HEK293 (cell line): ENCODE measurements at regions not wholly inside any gene's neighbourhood (a gene's known extent, or its start where the extent isn't known, plus 50 kb on each side); places are given as distances from the start of the nearest gene placed in this dataset.

Experiments used
- CTCF ChIA-PET: fragments of 350-600 bp; formaldehyde crosslinking; extraction: SDS; loops from one replicate; lab custom pipeline; 2021; ENCODE audit warnings: antibody characterized with exemption; lab: Yijun Ruan, JAX
- POLR2A ChIA-PET: fragments of 300-600 bp; formaldehyde crosslinking; extraction: SDS; loops from one replicate; lab custom pipeline; 2020; ENCODE audit warnings: antibody characterized with exemption, inconsistent platforms; lab: Yijun Ruan, JAX
- H3K27ac ChIP-seq: fragments of 200-500 bp; sonication (Bioruptor generic); 2 replicates; pipeline ENCODE4 v1.5.1; 2014; ENCODE audit warnings: low read depth, low read length, control low read depth, inconsistent platforms; ENCODE audit errors: extremely low read depth
- H3K36me3 ChIP-seq, 2 experiments: fragments of 200-500 bp in 1 of 2; sonication (Bioruptor generic) in 1 of 2; 1 replicate in 1 of 2; 2 replicates in 1 of 2; pipeline ENCODE4 v1.5.1; 2014 to 2017; ENCODE audit warnings: inconsistent platforms in 2 of 2, low read length in 2 of 2; ENCODE audit not compliant: control insufficient read depth in 2 of 2, insufficient read depth in 1 of 2
- H3K4me1 ChIP-seq: fragments of 200-500 bp; sonication (Bioruptor generic); 2 replicates; pipeline ENCODE4 v1.5.1; 2014; ENCODE audit warnings: mild to moderate bottlenecking, low read length, inconsistent platforms; ENCODE audit not compliant: control insufficient read depth, insufficient read depth
- H3K4me3 ChIP-seq: 2 replicates; pipeline ENCODE4 v1.5.1; 2011; ENCODE audit warnings: low read depth, mild to moderate bottlenecking, control low read depth, low read length, moderate library complexity
- H3K9me3 ChIP-seq: fragments of 200-500 bp; sonication (Bioruptor generic); 2 replicates; pipeline ENCODE4 v1.5.1; 2014; ENCODE audit warnings: low read depth, low read length, inconsistent platforms; ENCODE audit not compliant: control insufficient read depth, insufficient read depth
- HOXC10 ChIP-seq: sonication (generic); formaldehyde crosslinking; IDR thresholded peaks from 2 replicates; pipeline ENCODE4 v1.8.1; 2023; ENCODE audit warnings: mild to moderate bottlenecking, missing genetic modification reagents
- KLF1 ChIP-seq: fragments of 450-650 bp; formaldehyde crosslinking; IDR thresholded peaks from 2 replicates; pipeline ENCODE4 v1.5.1; 2016; ENCODE audit warnings: missing biosample characterization, missing genetic modification characterization
- OSR2 ChIP-seq: fragments of 450-650 bp; formaldehyde crosslinking; IDR thresholded peaks from 2 replicates; pipeline ENCODE4 v1.5.1; 2016; ENCODE audit warnings: missing biosample characterization, missing genetic modification characterization
- WT1 ChIP-seq: fragments of 450-650 bp; formaldehyde crosslinking; IDR thresholded peaks from 2 replicates; pipeline ENCODE4 v1.5.1; 2016; ENCODE audit warnings: missing biosample characterization, missing genetic modification characterization
- ZBTB7A ChIP-seq: fragments of 450-650 bp; formaldehyde crosslinking; IDR thresholded peaks from 2 replicates; pipeline ENCODE4 v1.5.1; 2016; ENCODE audit warnings: low read depth, missing biosample characterization, missing genetic modification characterization
- ZFP41 ChIP-seq: fragments of 450-650 bp; formaldehyde crosslinking; IDR thresholded peaks from 2 replicates; pipeline ENCODE4 v1.5.1; 2016; ENCODE audit warnings: missing biosample characterization, missing genetic modification characterization, borderline replicate concordance
- ZNF2 ChIP-seq: fragments of 450-650 bp; formaldehyde crosslinking; IDR thresholded peaks from 2 replicates; pipeline ENCODE4 v1.5.1; 2016; ENCODE audit warnings: missing biosample characterization, missing genetic modification characterization
- ZNF211 ChIP-seq: fragments of 450-650 bp; formaldehyde crosslinking; IDR thresholded peaks from 2 replicates; pipeline ENCODE4 v1.5.1; 2016; ENCODE audit warnings: low read depth, missing biosample characterization, missing genetic modification characterization
- ZNF23 ChIP-seq: fragments of 450-650 bp; formaldehyde crosslinking; IDR thresholded peaks from 2 replicates; pipeline ENCODE4 v1.5.1; 2016; ENCODE audit warnings: missing biosample characterization, missing genetic modification characterization, borderline replicate concordance
- ZNF292 ChIP-seq: fragments of 450-650 bp; formaldehyde crosslinking; IDR thresholded peaks from 2 replicates; pipeline ENCODE4 v1.5.1; 2016; ENCODE audit warnings: low read depth, missing biosample characterization, missing genetic modification characterization, borderline replicate concordance
- ZNF416 ChIP-seq: fragments of 450-650 bp; formaldehyde crosslinking; IDR thresholded peaks from 2 replicates; pipeline ENCODE4 v1.5.1; 2016; ENCODE audit warnings: missing biosample characterization, missing genetic modification characterization
- ZNF544 ChIP-seq: fragments of 450-650 bp; formaldehyde crosslinking; IDR thresholded peaks from 2 replicates; pipeline ENCODE4 v1.5.0; 2017; ENCODE audit warnings: missing biosample characterization, missing genetic modification characterization
- ZNF548 ChIP-seq: fragments of 450-650 bp; formaldehyde crosslinking; IDR thresholded peaks from 2 replicates; pipeline ENCODE4 v1.5.1; 2016; ENCODE audit warnings: missing biosample characterization, missing genetic modification characterization
- ZNF549 ChIP-seq: fragments of 450-650 bp; IDR thresholded peaks from 2 replicates; pipeline ENCODE4 v1.5.1; 2018; ENCODE audit warnings: missing biosample characterization, missing genetic modification characterization, mild to moderate bottlenecking, inconsistent platforms, moderate library complexity
- ZNF571 ChIP-seq: fragments of 450-650 bp; formaldehyde crosslinking; IDR thresholded peaks from 2 replicates; pipeline ENCODE4 v1.5.0; 2017; ENCODE audit warnings: missing biosample characterization, missing genetic modification characterization
- ZNF654 ChIP-seq: fragments of 450-650 bp; formaldehyde crosslinking; IDR thresholded peaks from 2 replicates; pipeline ENCODE4 v1.5.1; 2016; ENCODE audit warnings: low read depth, missing biosample characterization, missing genetic modification characterization
- ZNF660 ChIP-seq: fragments of 450-650 bp; IDR thresholded peaks from 2 replicates; pipeline ENCODE4 v1.5.1; 2018; ENCODE audit warnings: missing biosample characterization, mild to moderate bottlenecking, missing genetic modification characterization
- ZSCAN23 ChIP-seq: fragments of 450-650 bp; formaldehyde crosslinking; IDR thresholded peaks from 2 replicates; pipeline ENCODE4 v1.5.1; 2016; ENCODE audit warnings: missing biosample characterization, missing genetic modification characterization
- TF ChIP-seq, protein P1 (sequence below): fragments of 450-650 bp; formaldehyde crosslinking; IDR thresholded peaks from 2 replicates; pipeline ENCODE4 v1.5.1; 2016; ENCODE audit warnings: missing biosample characterization, missing genetic modification characterization
- TF ChIP-seq, protein P2 (sequence below): sonication (generic); formaldehyde crosslinking; IDR thresholded peaks from 2 replicates; pipeline ENCODE4 v1.8.1; 2022; ENCODE audit warnings: mild to moderate bottlenecking, moderate library complexity, missing genetic modification reagents
- TF ChIP-seq, protein P3 (sequence below): fragments of 450-650 bp; formaldehyde crosslinking; IDR thresholded peaks from 2 replicates; pipeline ENCODE4 v1.5.1; 2016; ENCODE audit warnings: missing biosample characterization, missing genetic modification characterization, low read depth
- TF ChIP-seq, protein P4 (sequence below): fragments of 450-650 bp; formaldehyde crosslinking; IDR thresholded peaks from 2 replicates; pipeline ENCODE4 v1.5.1; 2016; ENCODE audit warnings: missing biosample characterization, missing genetic modification characterization, borderline replicate concordance
- TF ChIP-seq, protein P5 (sequence below): fragments of 450-650 bp; formaldehyde crosslinking; IDR thresholded peaks from 2 replicates; pipeline ENCODE4 v1.5.1; 2016; ENCODE audit warnings: missing biosample characterization, missing genetic modification characterization

DNA sequence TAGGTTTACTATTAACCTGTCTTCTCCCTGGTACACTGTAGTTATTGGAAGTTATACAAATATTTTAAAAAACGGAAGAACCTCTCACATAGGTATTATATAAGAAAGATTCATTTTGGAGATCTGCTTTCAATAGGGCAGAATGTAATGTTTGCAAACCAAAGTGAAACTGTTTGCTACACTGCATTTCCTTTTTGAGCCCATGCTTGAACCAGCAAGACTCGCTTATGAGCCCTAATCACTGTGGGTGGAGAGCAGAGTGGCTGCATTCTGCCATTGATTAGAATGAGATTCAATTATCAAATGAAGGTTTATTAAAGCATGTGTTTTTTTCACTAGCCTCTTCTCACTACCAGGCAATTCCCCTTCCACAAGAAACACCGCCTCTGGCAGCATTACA lies 589.7 kb downstream of the CDH11 start (continued):
- TF ChIP-seq ZNF660 (tag by site-specific recombination) = no peak
- no peak for TF ChIP-seq ZNF549 (tag by site-specific recombination)
- TF ChIP-seq ZFP41 (tag by site-specific recombination) = no peak
- TF ChIP-seq ZSCAN23 (tag by site-specific recombination) = no peak
- TF ChIP-seq ZNF2 (tag by site-specific recombination) = no peak
- TF ChIP-seq, protein P1, sequence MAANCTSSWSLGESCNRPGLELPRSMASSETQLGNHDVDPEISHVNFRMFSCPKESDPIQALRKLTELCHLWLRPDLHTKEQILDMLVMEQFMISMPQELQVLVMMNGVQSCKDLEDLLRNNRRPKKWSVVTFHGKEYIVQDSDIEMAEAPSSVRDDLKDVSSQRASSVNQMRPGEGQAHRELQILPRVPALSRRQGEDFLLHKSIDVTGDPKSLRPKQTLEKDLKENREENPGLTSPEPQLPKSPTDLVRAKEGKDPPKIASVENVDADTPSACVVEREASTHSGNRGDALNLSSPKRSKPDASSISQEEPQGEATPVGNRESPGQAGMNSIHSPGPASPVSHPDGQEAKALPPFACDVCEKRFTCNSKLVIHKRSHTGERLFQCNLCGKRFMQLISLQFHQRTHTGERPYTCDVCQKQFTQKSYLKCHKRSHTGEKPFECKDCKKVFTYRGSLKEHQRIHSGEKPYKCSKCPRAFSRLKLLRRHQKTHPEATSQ = no peak

DNA sequence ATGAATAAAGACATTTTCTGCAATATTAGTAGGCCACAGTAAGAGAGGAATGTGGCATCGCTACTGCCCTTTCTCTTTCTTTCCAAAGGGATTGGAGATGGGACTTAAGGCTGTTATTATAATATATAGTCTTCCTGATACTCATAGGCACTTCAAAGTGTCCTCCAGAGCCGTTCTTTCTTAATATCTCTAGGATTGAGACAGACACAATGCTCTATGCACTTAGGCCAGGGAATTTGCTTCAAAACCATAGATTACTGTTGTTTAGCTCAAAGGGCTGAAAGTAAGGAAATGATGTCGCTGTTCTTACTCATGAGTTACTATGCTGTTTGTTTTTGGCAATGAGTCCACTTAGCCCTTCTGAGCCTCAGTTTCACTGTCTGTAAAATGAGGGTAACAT lies 590.5 kb downstream of the CDH11 start:
- H3K4me3 ChIP-seq = no peak overlapping the region
- ChIA-PET POLR2A (no interaction called here), CTCF (no interaction called here)
- TF ChIP-seq, protein P2, sequence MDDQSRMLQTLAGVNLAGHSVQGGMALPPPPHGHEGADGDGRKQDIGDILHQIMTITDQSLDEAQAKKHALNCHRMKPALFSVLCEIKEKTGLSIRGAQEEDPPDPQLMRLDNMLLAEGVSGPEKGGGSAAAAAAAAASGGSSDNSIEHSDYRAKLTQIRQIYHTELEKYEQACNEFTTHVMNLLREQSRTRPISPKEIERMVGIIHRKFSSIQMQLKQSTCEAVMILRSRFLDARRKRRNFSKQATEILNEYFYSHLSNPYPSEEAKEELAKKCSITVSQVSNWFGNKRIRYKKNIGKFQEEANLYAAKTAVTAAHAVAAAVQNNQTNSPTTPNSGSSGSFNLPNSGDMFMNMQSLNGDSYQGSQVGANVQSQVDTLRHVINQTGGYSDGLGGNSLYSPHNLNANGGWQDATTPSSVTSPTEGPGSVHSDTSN (CRISPR knock-in tag) = no peak
- TF ChIP-seq ZBTB7A (tag by site-specific recombination) (no peak), ZNF548 (tag by site-specific recombination) (no peak), KLF1 (tag by site-specific recombination) (no peak), ZNF292 (tag by site-specific recombination) (no peak), HOXC10 (CRISPR knock-in tag) (no peak), ZNF571 (no peak), ZNF2 (tag by site-specific recombination) (no peak), ZNF416 (no peak), ZNF654 (no peak), ZNF544 (tag by site-specific recombination) (no peak), OSR2 (tag by site-specific recombination) (no peak), WT1 (tag by site-specific recombination) (no peak), ZNF23 (tag by site-specific recombination) (no peak), ZNF211 (tag by site-specific recombination) (no peak)
- TF ChIP-seq, protein P3, sequence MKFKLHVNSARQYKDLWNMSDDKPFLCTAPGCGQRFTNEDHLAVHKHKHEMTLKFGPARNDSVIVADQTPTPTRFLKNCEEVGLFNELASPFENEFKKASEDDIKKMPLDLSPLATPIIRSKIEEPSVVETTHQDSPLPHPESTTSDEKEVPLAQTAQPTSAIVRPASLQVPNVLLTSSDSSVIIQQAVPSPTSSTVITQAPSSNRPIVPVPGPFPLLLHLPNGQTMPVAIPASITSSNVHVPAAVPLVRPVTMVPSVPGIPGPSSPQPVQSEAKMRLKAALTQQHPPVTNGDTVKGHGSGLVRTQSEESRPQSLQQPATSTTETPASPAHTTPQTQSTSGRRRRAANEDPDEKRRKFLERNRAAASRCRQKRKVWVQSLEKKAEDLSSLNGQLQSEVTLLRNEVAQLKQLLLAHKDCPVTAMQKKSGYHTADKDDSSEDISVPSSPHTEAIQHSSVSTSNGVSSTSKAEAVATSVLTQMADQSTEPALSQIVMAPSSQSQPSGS (tag by site-specific recombination) = no peak
- TF ChIP-seq, protein P4, sequence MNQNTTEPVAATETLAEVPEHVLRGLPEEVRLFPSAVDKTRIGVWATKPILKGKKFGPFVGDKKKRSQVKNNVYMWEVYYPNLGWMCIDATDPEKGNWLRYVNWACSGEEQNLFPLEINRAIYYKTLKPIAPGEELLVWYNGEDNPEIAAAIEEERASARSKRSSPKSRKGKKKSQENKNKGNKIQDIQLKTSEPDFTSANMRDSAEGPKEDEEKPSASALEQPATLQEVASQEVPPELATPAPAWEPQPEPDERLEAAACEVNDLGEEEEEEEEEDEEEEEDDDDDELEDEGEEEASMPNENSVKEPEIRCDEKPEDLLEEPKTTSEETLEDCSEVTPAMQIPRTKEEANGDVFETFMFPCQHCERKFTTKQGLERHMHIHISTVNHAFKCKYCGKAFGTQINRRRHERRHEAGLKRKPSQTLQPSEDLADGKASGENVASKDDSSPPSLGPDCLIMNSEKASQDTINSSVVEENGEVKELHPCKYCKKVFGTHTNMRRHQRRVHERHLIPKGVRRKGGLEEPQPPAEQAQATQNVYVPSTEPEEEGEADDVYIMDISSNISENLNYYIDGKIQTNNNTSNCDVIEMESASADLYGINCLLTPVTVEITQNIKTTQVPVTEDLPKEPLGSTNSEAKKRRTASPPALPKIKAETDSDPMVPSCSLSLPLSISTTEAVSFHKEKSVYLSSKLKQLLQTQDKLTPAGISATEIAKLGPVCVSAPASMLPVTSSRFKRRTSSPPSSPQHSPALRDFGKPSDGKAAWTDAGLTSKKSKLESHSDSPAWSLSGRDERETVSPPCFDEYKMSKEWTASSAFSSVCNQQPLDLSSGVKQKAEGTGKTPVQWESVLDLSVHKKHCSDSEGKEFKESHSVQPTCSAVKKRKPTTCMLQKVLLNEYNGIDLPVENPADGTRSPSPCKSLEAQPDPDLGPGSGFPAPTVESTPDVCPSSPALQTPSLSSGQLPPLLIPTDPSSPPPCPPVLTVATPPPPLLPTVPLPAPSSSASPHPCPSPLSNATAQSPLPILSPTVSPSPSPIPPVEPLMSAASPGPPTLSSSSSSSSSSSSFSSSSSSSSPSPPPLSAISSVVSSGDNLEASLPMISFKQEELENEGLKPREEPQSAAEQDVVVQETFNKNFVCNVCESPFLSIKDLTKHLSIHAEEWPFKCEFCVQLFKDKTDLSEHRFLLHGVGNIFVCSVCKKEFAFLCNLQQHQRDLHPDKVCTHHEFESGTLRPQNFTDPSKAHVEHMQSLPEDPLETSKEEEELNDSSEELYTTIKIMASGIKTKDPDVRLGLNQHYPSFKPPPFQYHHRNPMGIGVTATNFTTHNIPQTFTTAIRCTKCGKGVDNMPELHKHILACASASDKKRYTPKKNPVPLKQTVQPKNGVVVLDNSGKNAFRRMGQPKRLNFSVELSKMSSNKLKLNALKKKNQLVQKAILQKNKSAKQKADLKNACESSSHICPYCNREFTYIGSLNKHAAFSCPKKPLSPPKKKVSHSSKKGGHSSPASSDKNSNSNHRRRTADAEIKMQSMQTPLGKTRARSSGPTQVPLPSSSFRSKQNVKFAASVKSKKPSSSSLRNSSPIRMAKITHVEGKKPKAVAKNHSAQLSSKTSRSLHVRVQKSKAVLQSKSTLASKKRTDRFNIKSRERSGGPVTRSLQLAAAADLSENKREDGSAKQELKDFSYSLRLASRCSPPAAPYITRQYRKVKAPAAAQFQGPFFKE (tag by site-specific recombination) = no peak
- TF ChIP-seq, protein P5, sequence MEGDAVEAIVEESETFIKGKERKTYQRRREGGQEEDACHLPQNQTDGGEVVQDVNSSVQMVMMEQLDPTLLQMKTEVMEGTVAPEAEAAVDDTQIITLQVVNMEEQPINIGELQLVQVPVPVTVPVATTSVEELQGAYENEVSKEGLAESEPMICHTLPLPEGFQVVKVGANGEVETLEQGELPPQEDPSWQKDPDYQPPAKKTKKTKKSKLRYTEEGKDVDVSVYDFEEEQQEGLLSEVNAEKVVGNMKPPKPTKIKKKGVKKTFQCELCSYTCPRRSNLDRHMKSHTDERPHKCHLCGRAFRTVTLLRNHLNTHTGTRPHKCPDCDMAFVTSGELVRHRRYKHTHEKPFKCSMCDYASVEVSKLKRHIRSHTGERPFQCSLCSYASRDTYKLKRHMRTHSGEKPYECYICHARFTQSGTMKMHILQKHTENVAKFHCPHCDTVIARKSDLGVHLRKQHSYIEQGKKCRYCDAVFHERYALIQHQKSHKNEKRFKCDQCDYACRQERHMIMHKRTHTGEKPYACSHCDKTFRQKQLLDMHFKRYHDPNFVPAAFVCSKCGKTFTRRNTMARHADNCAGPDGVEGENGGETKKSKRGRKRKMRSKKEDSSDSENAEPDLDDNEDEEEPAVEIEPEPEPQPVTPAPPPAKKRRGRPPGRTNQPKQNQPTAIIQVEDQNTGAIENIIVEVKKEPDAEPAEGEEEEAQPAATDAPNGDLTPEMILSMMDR (tag by site-specific recombination) = no peak
- H3K9me3 ChIP-seq = no peaks in the 10 kb centered on the region
- H3K36me3 ChIP-seq = no peaks in the 10 kb centered on the region
- no peaks in the 10 kb centered on the region for H3K4me1 ChIP-seq
- H3K27ac ChIP-seq = no peak overlapping the region
